Activated CD8-positive, alpha-beta memory T cell treated with anti-CD3 and anti-CD28 coated beads for 48 hours (primary cell): ENCODE measurements at regions not wholly inside any gene's neighbourhood (a gene's known extent, or its start where the extent isn't known, plus 50 kb on each side); places are given as distances from the start of the nearest gene placed in this dataset.
A peak's percentile ranks its signal among the peaks of the same experiment; 100 is the strongest.
"Not testable (repeated sequence)": the region's sequence is repeated elsewhere in the genome, so short reads cannot be mapped to it uniquely, and the experiment has no call there.

Experiments used
- DNase-seq, 3 experiments: peaks; one replicate each; pipeline ENCODE4 v3.0.0-alpha.2; 2020; ENCODE audit warnings: low read depth in 2 of 3, low spot score in 2 of 3

GRCh38 chrX:115702982-115703381, 142.0 kb downstream of the PLS3 start:
- DNase-seq, result no peak

GRCh38 chrX:115709039-115709438, 148.1 kb downstream of the PLS3 start:
- no peak for DNase-seq

GRCh38 chrX:115712484-115712883, 151.5 kb downstream of the PLS3 start:
- DNase-seq, result no peak

GRCh38 chrX:115713460-115713859, 152.5 kb downstream of the PLS3 start:
- DNase-seq, result no peak

- DNase-seq, result no peak
Observed at GRCh38 chrX:115719171-115719570, 158.2 kb downstream of the PLS3 start.

GRCh38 chrX:115722724-115723433, 161.9 kb downstream of the PLS3 start:
- not testable (repeated sequence) for DNase-seq

- not testable (repeated sequence) for DNase-seq
Observed at GRCh38 chrX:115725370-115725769, 164.4 kb downstream of the PLS3 start.

GRCh38 chrX:115727792-115728732, 167.1 kb downstream of the PLS3 start:
- peak in 2 of 3 experiments; percentile 6 to 54 for DNase-seq

- not testable (repeated sequence) for DNase-seq
Observed at GRCh38 chrX:115732530-115732929, 171.6 kb downstream of the PLS3 start.

GRCh38 chrX:115735269-115735668, 174.3 kb downstream of the PLS3 start:
- DNase-seq, result not testable (repeated sequence)
